Mononuclear cell (primary cell): ENCODE measurements at regions not wholly inside any gene's neighbourhood (a gene's known extent, or its start where the extent isn't known, plus 50 kb on each side); places are given as distances from the start of the nearest gene placed in this dataset.

Experiments used
- H3K27me3 ChIP-seq: 2 replicates; pipeline ENCODE4 v1.6.0; 2011; ENCODE audit warnings: low read length, control low read depth; ENCODE audit not compliant: insufficient read depth
- H3K4me1 ChIP-seq: 2 replicates; pipeline ENCODE4 v1.5.1; 2011; ENCODE audit warnings: mild to moderate bottlenecking, low read length, control low read depth; ENCODE audit not compliant: insufficient read depth
- H3K4me3 ChIP-seq: 2 replicates; pipeline ENCODE4 v1.5.1; 2011; ENCODE audit warnings: mild to moderate bottlenecking, low read length, moderate library complexity
- H3K9me3 ChIP-seq: 2 replicates; pipeline ENCODE4 v1.5.1; 2011; ENCODE audit warnings: low read depth, mild to moderate bottlenecking, control low read depth, low read length

DNA sequence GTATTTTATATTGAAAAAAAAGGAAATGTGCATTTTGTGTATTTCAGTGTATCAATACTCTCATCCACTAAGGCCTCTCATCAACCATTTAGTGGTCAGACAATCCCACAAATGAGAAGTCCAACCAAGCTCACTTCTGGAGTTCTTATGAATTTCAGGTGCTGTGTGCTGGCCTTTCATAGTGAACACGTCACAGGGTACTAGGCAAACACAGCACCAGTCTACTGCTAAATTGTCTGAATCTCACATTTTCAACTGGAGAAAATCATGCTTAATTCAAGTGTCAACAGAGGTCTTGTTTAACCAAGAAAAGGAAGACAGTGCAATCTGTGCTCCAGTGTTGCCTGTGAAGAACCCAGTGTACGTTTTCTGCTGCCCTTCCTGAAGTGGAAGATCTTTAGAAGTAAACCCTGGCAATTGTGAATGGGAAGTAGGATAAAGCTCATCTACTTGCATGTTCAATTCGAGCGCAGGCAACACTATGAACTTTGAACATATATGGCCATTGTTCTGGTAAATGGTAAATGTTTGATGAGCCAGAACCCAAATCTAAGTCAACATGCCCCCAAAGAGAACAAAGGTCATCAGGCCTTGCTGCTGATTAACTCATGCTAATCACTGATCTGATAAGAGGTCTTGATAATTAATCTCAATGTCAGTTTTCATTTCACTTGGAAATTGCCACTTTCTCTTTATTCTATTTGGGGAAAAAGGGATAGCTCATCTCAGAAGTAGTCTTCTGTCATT lies 439.2 kb upstream of the SOX9 start:
- no peaks in the 10 kb centered on the region for H3K4me1 ChIP-seq
- no peaks in the 10 kb centered on the region for H3K27me3 ChIP-seq

DNA sequence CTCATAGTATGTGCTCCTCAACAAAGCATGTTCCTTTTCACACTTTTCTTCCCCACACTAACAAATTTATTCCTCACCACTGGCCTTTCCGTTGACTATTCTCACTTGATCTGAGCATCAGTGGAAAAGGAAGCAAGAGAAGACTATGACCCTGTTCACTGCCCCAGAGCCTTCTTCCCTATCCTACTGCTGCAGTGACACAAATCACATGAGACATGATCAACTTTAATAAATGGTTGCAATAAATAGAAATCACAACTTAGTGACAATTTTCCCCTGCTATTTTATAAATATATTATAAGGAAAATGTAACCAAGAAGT lies 438.7 kb upstream of the SOX9 start:
- Histone ChIP-seq H3K4me1 (no peaks in the 10 kb centered on the region), H3K4me3 (no peak overlapping the region), H3K9me3 (no peaks in the 10 kb centered on the region), H3K27me3 (no peaks in the 10 kb centered on the region)

More for the DNA sequence above, 439.2 kb upstream of the SOX9 start:
- Histone ChIP-seq H3K9me3 (no peaks in the 10 kb centered on the region), H3K4me3 (no peak overlapping the region)

DNA sequence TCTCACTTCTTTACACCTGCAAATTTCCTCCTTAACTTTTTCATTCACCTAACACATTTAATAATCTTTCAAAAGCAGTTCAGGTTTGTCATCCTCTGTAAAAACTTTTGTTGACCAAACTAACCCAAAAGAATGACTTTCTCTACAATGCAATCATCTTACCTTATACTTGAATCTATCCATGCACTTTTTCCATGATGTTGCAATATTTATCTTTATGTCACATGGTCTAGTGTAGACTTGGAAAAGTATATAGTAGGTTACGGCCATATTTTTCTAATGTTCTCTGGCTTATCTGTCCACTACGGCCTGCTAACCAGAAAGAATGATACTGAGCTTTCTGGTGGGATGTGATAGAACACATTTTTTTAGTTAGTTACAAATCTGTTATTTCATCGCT lies 431.0 kb upstream of the SOX9 start:
- no peaks in the 10 kb centered on the region for H3K4me1 ChIP-seq
- H3K9me3 ChIP-seq: no peaks in the 10 kb centered on the region
- no peak overlapping the region for H3K4me3 ChIP-seq
- no peaks in the 10 kb centered on the region for H3K27me3 ChIP-seq

DNA sequence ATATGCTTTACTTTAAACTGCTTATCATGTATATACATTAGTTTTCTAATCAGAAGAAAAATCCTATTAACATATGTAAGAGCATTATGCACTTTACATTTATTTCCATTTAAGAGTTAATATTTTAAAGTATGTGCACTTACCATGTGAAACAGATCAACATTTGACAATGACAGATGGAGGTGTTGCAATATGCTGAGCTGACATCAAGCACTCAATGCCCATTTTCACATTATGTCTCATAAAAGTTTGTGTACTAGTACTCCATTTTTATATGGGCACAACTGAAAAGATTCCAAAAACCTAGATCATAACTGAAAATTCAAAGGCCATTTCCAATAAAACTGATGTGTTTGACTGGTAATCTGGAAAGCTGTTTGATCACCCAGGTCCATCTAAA lies 420.9 kb upstream of the SOX9 start:
- Histone ChIP-seq H3K4me3 (no peak overlapping the region), H3K9me3 (peaks cover 4% of the 10 kb centered on the region), H3K27me3 (no peaks in the 10 kb centered on the region), H3K4me1 (no peaks in the 10 kb centered on the region)

DNA sequence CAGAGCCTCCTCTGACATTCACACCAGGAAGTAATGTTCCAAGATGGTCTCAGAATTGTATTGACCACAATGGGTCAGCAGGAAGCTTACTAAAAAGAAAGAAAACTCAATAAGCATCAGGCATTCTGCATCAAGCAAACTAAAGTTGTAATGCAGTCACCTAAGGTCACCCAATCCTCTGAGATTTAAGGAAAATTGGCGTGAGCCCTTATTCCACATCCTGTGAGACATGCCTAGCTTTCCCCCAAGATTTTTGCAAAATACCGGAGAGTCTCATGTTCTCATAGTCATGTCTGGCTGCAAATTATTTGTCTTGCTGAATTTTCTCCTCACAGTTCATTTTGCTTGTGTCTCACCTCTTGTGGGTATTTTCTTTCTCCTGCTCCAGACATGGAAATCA lies 417.1 kb upstream of the SOX9 start:
- peaks cover 4% of the 10 kb centered on the region for H3K9me3 ChIP-seq
- no peak overlapping the region for H3K4me3 ChIP-seq
- no peaks in the 10 kb centered on the region for H3K27me3 ChIP-seq
- H3K4me1 ChIP-seq: no peaks in the 10 kb centered on the region

DNA sequence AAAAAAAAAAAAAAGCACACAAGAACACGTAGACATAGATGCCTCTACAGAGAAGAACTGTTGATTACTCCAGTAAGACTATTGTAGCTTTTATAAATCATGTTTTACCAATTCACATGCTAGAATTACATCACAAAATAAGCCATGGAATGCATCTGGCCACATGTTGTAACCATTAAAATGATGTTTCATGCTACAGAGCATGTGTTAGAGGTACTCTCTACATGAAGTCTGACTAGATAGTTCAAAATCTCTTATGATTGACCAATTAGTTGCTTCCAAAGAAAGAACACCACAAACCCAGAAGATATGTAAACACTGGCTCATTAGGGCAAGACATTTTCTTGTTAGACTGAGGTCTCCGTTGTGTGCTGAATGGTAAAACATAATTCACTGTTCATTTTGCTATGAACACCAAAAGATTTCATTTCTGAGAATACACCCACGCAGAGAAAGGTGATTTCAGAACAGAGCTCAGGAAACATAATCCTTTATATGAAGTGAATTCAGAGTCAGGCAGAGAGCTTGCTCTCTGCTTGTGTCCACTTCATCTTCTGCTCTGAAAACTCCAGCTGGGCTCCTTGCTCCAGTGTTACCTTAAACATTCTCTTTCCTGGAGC lies 411.4 kb upstream of the SOX9 start:
- Histone ChIP-seq H3K4me1 (no peaks in the 10 kb centered on the region), H3K27me3 (no peaks in the 10 kb centered on the region), H3K4me3 (no peak overlapping the region), H3K9me3 (no peaks in the 10 kb centered on the region)

DNA sequence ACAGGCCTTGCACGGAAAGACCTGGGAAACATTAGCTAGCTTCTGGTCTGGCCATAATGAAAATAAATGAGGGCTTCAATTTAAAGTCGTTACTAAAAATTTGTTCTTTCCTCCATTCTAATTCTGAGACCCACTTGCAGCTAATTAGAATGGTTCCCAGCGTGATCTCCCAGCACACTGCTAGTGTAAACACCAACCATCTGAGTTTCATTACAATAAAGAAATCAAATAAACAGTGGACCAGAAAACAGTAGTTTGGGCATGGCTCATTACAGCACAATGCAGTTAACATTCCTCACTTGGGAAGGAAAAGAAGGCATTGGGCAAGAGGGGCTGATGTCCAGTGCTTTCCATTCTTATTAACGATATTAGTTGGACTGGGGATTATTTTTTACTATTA lies 410.9 kb upstream of the SOX9 start:
- H3K4me3 ChIP-seq: no peak overlapping the region
- H3K4me1 ChIP-seq: no peaks in the 10 kb centered on the region
- H3K27me3 ChIP-seq: no peaks in the 10 kb centered on the region
- no peaks in the 10 kb centered on the region for H3K9me3 ChIP-seq

DNA sequence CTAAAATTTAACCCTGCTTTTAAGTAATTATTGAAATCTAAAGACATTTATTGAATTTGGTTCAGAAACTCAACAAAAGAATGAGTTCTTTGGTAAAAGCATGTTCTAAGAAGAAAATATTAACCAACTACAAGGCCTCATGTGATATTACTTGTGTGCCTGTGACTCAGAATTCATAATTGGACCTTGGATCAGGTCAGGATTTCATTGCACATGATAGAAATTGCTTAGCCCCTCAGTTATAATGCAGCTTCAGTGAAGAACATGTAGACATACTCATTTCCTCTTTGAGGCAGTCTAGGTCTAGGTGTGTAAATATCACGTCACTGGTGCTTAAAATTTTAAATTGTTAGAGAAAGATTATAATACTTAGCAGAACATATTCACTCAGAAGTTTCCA lies 410.0 kb upstream of the SOX9 start:
- Histone ChIP-seq H3K27me3 (no peaks in the 10 kb centered on the region), H3K4me3 (no peak overlapping the region), H3K9me3 (no peaks in the 10 kb centered on the region), H3K4me1 (no peaks in the 10 kb centered on the region)

DNA sequence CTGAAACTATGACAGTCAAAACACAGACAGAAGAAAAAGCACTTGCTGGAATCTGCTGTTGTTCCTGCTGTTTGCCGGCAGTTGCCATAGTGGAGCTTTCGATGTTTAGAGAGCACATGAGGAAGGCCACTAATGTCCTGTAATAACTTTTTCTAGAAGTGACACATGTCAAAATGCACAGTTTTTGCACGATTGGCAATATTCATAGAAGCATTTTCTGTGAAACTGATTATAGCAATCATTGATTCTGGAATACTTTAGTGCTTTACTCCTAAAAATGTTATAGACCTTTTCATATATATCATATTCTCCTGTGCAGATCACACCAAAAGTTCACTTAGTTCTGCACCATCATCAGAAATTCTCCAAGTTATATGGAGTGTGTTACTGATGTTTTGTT lies 407.0 kb upstream of the SOX9 start:
- H3K9me3 ChIP-seq: peaks cover 8% of the 10 kb centered on the region
- H3K4me3 ChIP-seq: no peak overlapping the region
- H3K4me1 ChIP-seq: no peaks in the 10 kb centered on the region
- H3K27me3 ChIP-seq: no peaks in the 10 kb centered on the region

DNA sequence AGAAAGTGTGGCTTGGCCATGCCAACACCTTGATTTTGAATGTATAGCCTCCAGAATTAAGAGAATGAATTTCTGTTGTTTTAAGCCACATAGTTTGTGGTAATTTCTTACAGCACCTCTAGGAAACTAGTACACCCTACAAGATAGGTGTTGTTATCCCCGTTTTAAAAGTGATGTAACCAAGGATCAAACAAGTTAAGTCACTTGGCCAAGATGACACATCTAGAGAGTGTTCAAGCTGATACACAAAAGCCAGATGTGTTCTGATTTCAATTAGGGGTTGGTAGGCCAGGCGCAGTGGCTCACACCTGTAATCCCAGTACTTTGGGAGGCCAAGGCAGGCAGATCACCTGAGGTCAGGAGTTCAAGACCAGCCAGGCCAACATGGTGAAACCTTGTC lies 396.5 kb upstream of the SOX9 start:
- no peak overlapping the region for H3K4me3 ChIP-seq
- no peaks in the 10 kb centered on the region for H3K4me1 ChIP-seq
- no peaks in the 10 kb centered on the region for H3K9me3 ChIP-seq
- no peaks in the 10 kb centered on the region for H3K27me3 ChIP-seq

DNA sequence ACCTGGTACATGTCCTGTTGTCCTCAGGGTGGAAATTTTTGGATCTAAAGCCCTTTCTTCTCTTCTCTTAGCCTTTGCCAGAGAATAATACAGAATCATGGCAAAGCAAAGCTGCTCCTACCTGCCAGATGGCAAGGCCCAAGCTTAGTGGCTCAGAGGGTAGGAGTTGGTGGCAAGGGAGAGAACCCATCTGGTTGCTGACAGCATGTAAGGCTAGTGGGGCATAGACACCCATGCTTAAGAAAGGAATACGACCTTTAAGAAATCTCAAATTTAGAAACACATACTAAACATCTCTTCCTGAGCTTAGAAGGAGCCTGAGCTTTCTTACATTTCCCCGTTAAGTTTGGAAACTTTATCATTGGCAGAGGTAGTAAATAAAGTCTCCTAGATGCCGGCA lies 395.0 kb upstream of the SOX9 start:
- Histone ChIP-seq H3K4me3 (no peak overlapping the region), H3K9me3 (no peaks in the 10 kb centered on the region), H3K4me1 (no peaks in the 10 kb centered on the region), H3K27me3 (no peaks in the 10 kb centered on the region)

DNA sequence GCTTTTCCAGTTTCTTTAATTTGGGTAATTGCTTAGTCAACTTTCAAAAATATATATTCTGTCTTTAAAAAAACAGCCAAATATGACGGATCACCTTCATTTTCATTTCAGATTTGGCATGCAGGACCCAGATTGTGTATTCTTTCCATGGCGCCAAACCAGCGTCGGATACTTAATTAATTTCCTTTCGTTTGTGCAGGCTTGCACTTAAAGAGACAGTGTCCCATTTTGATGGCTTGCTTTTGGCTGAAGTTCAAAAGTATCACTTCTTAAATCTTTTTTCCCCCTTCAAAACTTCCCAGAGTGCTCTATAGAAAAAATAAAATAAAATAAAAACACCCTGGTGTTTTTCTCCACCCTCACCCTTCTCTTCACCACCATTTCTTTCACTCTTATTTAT lies 394.5 kb upstream of the SOX9 start:
- Histone ChIP-seq H3K4me3 (no peak overlapping the region), H3K4me1 (no peaks in the 10 kb centered on the region), H3K9me3 (no peaks in the 10 kb centered on the region), H3K27me3 (no peaks in the 10 kb centered on the region)

DNA sequence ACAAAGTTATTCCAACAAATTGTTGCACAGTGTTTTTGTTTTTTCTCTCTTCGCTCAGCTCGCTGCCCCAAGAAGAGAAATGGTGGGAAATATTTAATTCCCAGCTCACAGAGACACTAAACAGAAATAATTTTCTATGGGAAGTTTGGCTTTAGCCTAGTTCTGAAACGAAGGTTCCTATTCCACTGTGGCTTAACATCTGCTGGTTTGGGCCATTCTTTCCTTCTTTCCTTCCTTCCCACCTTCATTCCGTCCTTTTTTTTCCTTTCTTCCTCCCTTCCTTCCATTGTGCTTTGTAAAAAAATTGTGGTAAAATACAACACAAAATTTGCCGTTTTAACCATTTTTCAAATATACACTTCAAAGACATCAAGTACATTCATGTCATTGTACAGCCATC lies 393.5 kb upstream of the SOX9 start:
- Histone ChIP-seq H3K27me3 (no peaks in the 10 kb centered on the region), H3K4me3 (no peak overlapping the region), H3K9me3 (no peaks in the 10 kb centered on the region), H3K4me1 (no peaks in the 10 kb centered on the region)

DNA sequence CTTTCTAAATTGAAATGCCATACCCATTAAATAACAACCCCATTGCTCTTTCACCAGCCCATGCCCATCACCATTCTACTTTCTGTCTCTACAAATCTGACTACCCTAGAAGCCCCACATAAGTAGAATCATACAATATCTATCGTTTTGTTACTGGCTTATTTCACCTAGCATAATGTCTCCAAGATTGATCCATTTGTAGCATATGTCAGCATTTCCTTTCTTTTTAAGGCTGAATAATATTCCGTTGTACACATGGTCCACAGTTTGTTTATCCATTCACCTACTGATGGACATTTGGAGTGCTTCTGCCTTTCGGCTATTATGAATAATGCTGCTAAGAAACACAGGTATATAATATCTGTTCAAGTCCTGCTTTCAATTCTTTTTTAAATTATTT lies 393.1 kb upstream of the SOX9 start:
- Histone ChIP-seq H3K27me3 (no peaks in the 10 kb centered on the region), H3K4me1 (no peaks in the 10 kb centered on the region), H3K4me3 (no peak overlapping the region), H3K9me3 (no peaks in the 10 kb centered on the region)

DNA sequence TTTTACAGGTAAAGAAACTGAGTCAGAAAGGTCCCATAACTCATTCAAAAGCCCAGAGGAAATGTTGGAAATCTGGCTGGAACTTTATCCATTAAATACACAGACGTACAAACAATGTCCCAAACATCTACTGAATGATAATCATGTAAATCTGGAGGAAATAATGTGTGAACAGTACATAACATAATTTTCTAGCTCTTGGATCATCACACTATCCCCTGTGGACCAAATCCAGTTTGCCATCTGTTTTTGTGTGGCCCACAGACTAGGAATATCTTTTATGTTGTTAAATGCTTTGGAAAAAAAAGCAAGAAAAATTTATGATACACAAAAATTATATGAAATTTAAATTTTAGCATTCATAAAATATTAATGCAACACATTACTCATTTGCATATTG lies 389.9 kb upstream of the SOX9 start:
- no peaks in the 10 kb centered on the region for H3K27me3 ChIP-seq
- H3K4me3 ChIP-seq: no peak overlapping the region
- no peaks in the 10 kb centered on the region for H3K4me1 ChIP-seq
- H3K9me3 ChIP-seq: no peaks in the 10 kb centered on the region

DNA sequence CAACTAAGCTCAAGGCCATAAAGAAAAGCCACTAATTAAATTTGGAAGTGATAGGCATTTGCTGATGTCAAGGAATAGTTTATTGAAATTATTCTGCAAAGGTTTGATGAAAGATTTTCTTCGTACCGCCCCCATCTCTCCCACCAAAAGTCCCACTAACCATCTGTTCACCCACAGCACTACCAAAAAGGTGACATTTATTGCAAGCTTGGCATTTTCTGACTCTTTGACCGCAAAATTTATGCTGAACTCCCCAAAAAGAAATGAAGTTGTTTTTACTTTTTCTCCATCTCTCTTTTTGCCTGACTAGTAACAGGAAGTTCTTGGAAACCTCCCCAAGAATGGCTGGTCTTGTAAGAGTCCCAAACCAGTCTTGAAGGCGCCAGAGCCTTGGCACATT lies 384.9 kb upstream of the SOX9 start:
- no peak overlapping the region for H3K4me3 ChIP-seq
- H3K27me3 ChIP-seq: no peaks in the 10 kb centered on the region
- H3K9me3 ChIP-seq: no peaks in the 10 kb centered on the region
- no peaks in the 10 kb centered on the region for H3K4me1 ChIP-seq
